ENCODE measurements at regions not wholly inside any gene's neighbourhood (a gene's known extent, or its start where the extent isn't known, plus 50 kb on each side); places are given as distances from the start of the nearest gene placed in this dataset.

GRCh38 chr10:62459500-62459899 lies 85.3 kb downstream of the ZNF365 start:
- no peak for TF ChIP-seq CTCF (IDR thresholded peaks at IDR 0.05; ENCODE audit: borderline replicate concordance, control extremely low read depth, extremely low read depth, insufficient read depth, missing control alignments)
- in situ Hi-C loops (cut with MboI; ENCODE audit: low sequenced_read_pairs, unreplicated experiment): no loop called here
- DNase-seq (ENCODE audit: low spot score): no peak

- in situ Hi-C loops (cut with MboI; ENCODE audit: low sequenced_read_pairs, unreplicated experiment): no loop called here
- no peak for DNase-seq (ENCODE audit: low spot score)
- TF ChIP-seq CTCF (IDR thresholded peaks at IDR 0.05; ENCODE audit: borderline replicate concordance, control extremely low read depth, extremely low read depth, insufficient read depth, missing control alignments): no peak
Observed at GRCh38 chr10:62460393-62460792, 86.2 kb downstream of the ZNF365 start.

GRCh38 chr10:62461120-62461519 lies 87.0 kb downstream of the ZNF365 start:
- no peak for TF ChIP-seq CTCF (IDR thresholded peaks at IDR 0.05; ENCODE audit: borderline replicate concordance, control extremely low read depth, extremely low read depth, insufficient read depth, missing control alignments)
- no peak for DNase-seq (ENCODE audit: low spot score)
- in situ Hi-C loops (cut with MboI; ENCODE audit: low sequenced_read_pairs, unreplicated experiment): no loop called here

- TF ChIP-seq CTCF (IDR thresholded peaks at IDR 0.05; ENCODE audit: borderline replicate concordance, control extremely low read depth, extremely low read depth, insufficient read depth, missing control alignments): no peak
- no peak for DNase-seq (ENCODE audit: low spot score)
- in situ Hi-C loops (cut with MboI; ENCODE audit: low sequenced_read_pairs, unreplicated experiment): no loop called here
Observed at GRCh38 chr10:62462461-62462860, 88.3 kb downstream of the ZNF365 start.

- in situ Hi-C loops (cut with MboI; ENCODE audit: low sequenced_read_pairs, unreplicated experiment): no loop called here
- no peak for TF ChIP-seq CTCF (IDR thresholded peaks at IDR 0.05; ENCODE audit: borderline replicate concordance, control extremely low read depth, extremely low read depth, insufficient read depth, missing control alignments)
- no peak for DNase-seq (ENCODE audit: low spot score)
Observed at GRCh38 chr10:62463364-62463763, 89.2 kb downstream of the ZNF365 start.

- no peak for TF ChIP-seq CTCF (IDR thresholded peaks at IDR 0.05; ENCODE audit: borderline replicate concordance, control extremely low read depth, extremely low read depth, insufficient read depth, missing control alignments)
- in situ Hi-C loops (cut with MboI; ENCODE audit: low sequenced_read_pairs, unreplicated experiment): no loop called here
- no peak for DNase-seq (ENCODE audit: low spot score)
Observed at GRCh38 chr10:62464308-62464707, 90.1 kb downstream of the ZNF365 start.

GRCh38 chr10:62466590-62466989 lies 92.4 kb downstream of the ZNF365 start:
- in situ Hi-C loops (cut with MboI; ENCODE audit: low sequenced_read_pairs, unreplicated experiment): no loop called here
- DNase-seq (ENCODE audit: low spot score): no peak
- no peak for TF ChIP-seq CTCF (IDR thresholded peaks at IDR 0.05; ENCODE audit: borderline replicate concordance, control extremely low read depth, extremely low read depth, insufficient read depth, missing control alignments)
